CD4-positive, alpha-beta T cell treated with Interleukin-12 subunit alpha and Interleukin-12 subunit beta, for 1 hour (primary cell): ENCODE measurements at regions not wholly inside any gene's neighbourhood (a gene's known extent, or its start where the extent isn't known, plus 50 kb on each side); places are given as distances from the start of the nearest gene placed in this dataset.

Experiments used
- DNase-seq: peaks from one replicate; pipeline ENCODE4 v3.0.0-alpha.2; 2020

- no peak for DNase-seq
These were observed 264.7 kb upstream of the SLC14A2 start for GRCh38 chr18:45350404-45351156.

GRCh38 chr18:45352874-45353273 lies 262.4 kb upstream of the SLC14A2 start:
- no peak for DNase-seq

- no peak for DNase-seq
These were observed 261.7 kb upstream of the SLC14A2 start for GRCh38 chr18:45353530-45353929.

GRCh38 chr18:45355944-45356520 lies 259.2 kb upstream of the SLC14A2 start:
- no peak for DNase-seq

- no peak for DNase-seq
These were observed 257.4 kb upstream of the SLC14A2 start for GRCh38 chr18:45357686-45358470.

GRCh38 chr18:45359275-45360009 lies 255.8 kb upstream of the SLC14A2 start:
- DNase-seq: no peak

- DNase-seq: no peak
These were observed 254.0 kb upstream of the SLC14A2 start for GRCh38 chr18:45361125-45361851.

- no peak for DNase-seq
These were observed 252.1 kb upstream of the SLC14A2 start for GRCh38 chr18:45363196-45363595.

- no peak for DNase-seq
These were observed 249.4 kb upstream of the SLC14A2 start for GRCh38 chr18:45365835-45366234.

- no peak for DNase-seq
These were observed 244.8 kb upstream of the SLC14A2 start for GRCh38 chr18:45370255-45371010.

GRCh38 chr18:45373286-45373880 lies 241.9 kb upstream of the SLC14A2 start:
- no peak for DNase-seq

- no peak for DNase-seq
These were observed 241.0 kb upstream of the SLC14A2 start for GRCh38 chr18:45374236-45374635.

GRCh38 chr18:45374878-45375630 lies 240.2 kb upstream of the SLC14A2 start:
- DNase-seq: no peak

- DNase-seq: no peak
These were observed 239.1 kb upstream of the SLC14A2 start for GRCh38 chr18:45376193-45376592.

GRCh38 chr18:45378308-45378707 lies 237.0 kb upstream of the SLC14A2 start:
- DNase-seq: no peak

GRCh38 chr18:45378933-45379332 lies 236.3 kb upstream of the SLC14A2 start:
- no peak for DNase-seq

- no peak for DNase-seq
These were observed 235.4 kb upstream of the SLC14A2 start for GRCh38 chr18:45379903-45380302.

GRCh38 chr18:45381282-45381681 lies 234.0 kb upstream of the SLC14A2 start:
- no peak for DNase-seq

GRCh38 chr18:45383228-45383627 lies 232.0 kb upstream of the SLC14A2 start:
- DNase-seq: no peak

GRCh38 chr18:45384137-45384961 lies 230.9 kb upstream of the SLC14A2 start:
- peak; percentile 35 for DNase-seq
